SK-N-SH (cell line): ENCODE measurements at regions not wholly inside any gene's neighbourhood (a gene's known extent, or its start where the extent isn't known, plus 50 kb on each side); places are given as distances from the start of the nearest gene placed in this dataset.

Experiments
- CTCF ChIA-PET: fragments of 300-600, 350-600 bp; formaldehyde crosslinking; extraction: SDS; loops from one replicate; lab custom pipeline; 2021; lab: Yijun Ruan, JAX
- POLR2A ChIA-PET: fragments of 350-600 bp; sonication (Branson Sonifier 250); formaldehyde crosslinking; extraction: SDS; loops from one replicate; lab custom pipeline; 2020; ENCODE audit warnings: antibody characterized with exemption, inconsistent platforms; lab: Yijun Ruan, JAX
- DNase-seq: peaks from one replicate; pipeline ENCODE4 v3.0.0; 2012
- H2AFZ ChIP-seq: fragments of 200-600 bp; sonication (generic); 2 replicates; pipeline ENCODE4 v1.8.1; 2016; ENCODE audit warnings: antibody characterized with exemption, mild to moderate bottlenecking, low read depth
- H3F3A ChIP-seq: fragments of 200-600 bp; sonication (generic); replicated peaks from 2 replicates; pipeline ENCODE3; 2016; ENCODE audit warnings: antibody characterized with exemption, mild to moderate bottlenecking; ENCODE audit not compliant: insufficient read depth
- H3K27ac ChIP-seq, 2 experiments: fragments of 200-500 bp in 1 of 2; fragments of 200-600 bp in 1 of 2; sonication (Bioruptor generic) in 1 of 2; sonication (generic), shearing (Covaris generic) in 1 of 2; 2 replicates each; pipeline versions ENCODE4 v1.5.1 to v1.6.1; 2014 to 2016; ENCODE audit warnings: low read depth in 2 of 2, inconsistent platforms in 1 of 2, low read length in 1 of 2, mild to moderate bottlenecking in 1 of 2, mixed read lengths in 1 of 2
- H3K27me3 ChIP-seq: fragments of 200-600 bp; sonication (generic), shearing (Covaris generic); 2 replicates; pipeline ENCODE4 v1.6.1; 2016; ENCODE audit warnings: mixed run types; ENCODE audit not compliant: insufficient read depth
- H3K36me3 ChIP-seq, 2 experiments: fragments of 200-500 bp in 1 of 2; fragments of 200-600 bp in 1 of 2; sonication (Bioruptor generic) in 1 of 2; sonication (generic) in 1 of 2; replicated peaks in 1 of 2; 2 replicates each; pipeline versions ENCODE3 to v1.5.1; 2014 to 2016; ENCODE audit warnings: low read length in 1 of 2, mild to moderate bottlenecking in 1 of 2; ENCODE audit not compliant: insufficient read depth in 2 of 2, control insufficient read depth in 1 of 2
- H3K4me1 ChIP-seq, 2 experiments: fragments of 200-500 bp in 1 of 2; fragments of 200-600 bp in 1 of 2; sonication (Bioruptor generic) in 1 of 2; sonication (generic), shearing (Covaris generic) in 1 of 2; 2 replicates each; pipeline versions ENCODE4 v1.5.1 to v1.6.1; 2014 to 2016; ENCODE audit warnings: low read depth in 1 of 2, low read length in 1 of 2, mixed run types in 1 of 2; ENCODE audit not compliant: insufficient read depth in 2 of 2, control insufficient read depth in 1 of 2
- H3K4me2 ChIP-seq: fragments of 200-600 bp; sonication (generic), shearing (Covaris generic); 2 replicates; pipeline ENCODE4 v1.6.1; 2017; ENCODE audit warnings: mixed run types
- H3K4me3 ChIP-seq, 2 experiments: fragments of 200-500 bp in 1 of 2; fragments of 200-600 bp in 1 of 2; sonication (Bioruptor generic) in 1 of 2; sonication (generic), shearing (Covaris generic) in 1 of 2; 2 replicates each; pipeline versions ENCODE4 v1.5.1 to v1.8.1; 2014 to 2016; ENCODE audit warnings: low read depth in 2 of 2, inconsistent platforms in 1 of 2, low read length in 1 of 2, mild to moderate bottlenecking in 1 of 2, mixed read lengths in 1 of 2, moderate library complexity in 1 of 2
- H3K79me2 ChIP-seq: fragments of 200-600 bp; sonication (generic); 2 replicates; pipeline ENCODE4 v1.8.1; 2017; ENCODE audit warnings: mild to moderate bottlenecking; ENCODE audit not compliant: insufficient read depth
- H3K9ac ChIP-seq: fragments of 200-600 bp; sonication (generic); 2 replicates; pipeline ENCODE4 v1.6.1; 2017; ENCODE audit warnings: mixed run types
- H3K9me2 ChIP-seq: fragments of 200-600 bp; sonication (generic); 2 replicates; pipeline ENCODE4 v1.6.1; 2017; ENCODE audit warnings: mixed run types
- H3K9me3 ChIP-seq: fragments of 200-600 bp; sonication (generic); 2 replicates; pipeline ENCODE4 v1.6.1; 2017; ENCODE audit warnings: mixed run types, mild to moderate bottlenecking, moderate library complexity
- H4K20me1 ChIP-seq: fragments of 200-600 bp; sonication (generic); 2 replicates; pipeline ENCODE4 v1.6.1; 2017; ENCODE audit warnings: mild to moderate bottlenecking, mixed run types; ENCODE audit not compliant: insufficient read depth
- ELF1 ChIP-seq: IDR thresholded peaks from 2 replicates; pipeline ENCODE4 v1.4.0; 2012
- EP300 ChIP-seq, 2 experiments: IDR thresholded peaks; 2 replicates each; pipeline versions ENCODE4 v1.4.0 to v1.6.1; 2012; ENCODE audit warnings: borderline replicate concordance in 1 of 2, low read depth in 1 of 2, low read length in 1 of 2
- EZH2phosphoT487 ChIP-seq: fragments of 200-600 bp; sonication (generic); IDR thresholded peaks from 2 replicates; pipeline ENCODE4 v1.6.1; 2017; ENCODE audit warnings: low read depth, mixed run types, mild to moderate bottlenecking, antibody characterized with exemption, moderate library complexity, borderline replicate concordance
- FOXJ3 ChIP-seq: sonication (generic); formaldehyde crosslinking; IDR thresholded peaks from 2 replicates; pipeline ENCODE4 v1.5.1; 2020; ENCODE audit warnings: mild to moderate bottlenecking, missing genetic modification reagents
- GABPA ChIP-seq: IDR thresholded peaks from 2 replicates; pipeline ENCODE4 v1.4.0; 2012; ENCODE audit warnings: low read depth, mild to moderate bottlenecking
- GATA2 ChIP-seq: sonication (generic); formaldehyde crosslinking; IDR thresholded peaks from 2 replicates; pipeline ENCODE4 v1.5.0; 2020; ENCODE audit warnings: mild to moderate bottlenecking, missing genetic modification reagents
- IRF3 ChIP-seq: fragments of 150-350 bp; IDR thresholded peaks from 2 replicates; pipeline ENCODE4 v1.6.1; 2016; ENCODE audit warnings: mild to moderate bottlenecking, low read depth, low read length
- JUND ChIP-seq: IDR thresholded peaks from 2 replicates; pipeline ENCODE4 v1.4.0; 2012
- MAX ChIP-seq: IDR thresholded peaks from 2 replicates; pipeline ENCODE4 v1.4.0; 2012; ENCODE audit warnings: low read depth
- MEF2A ChIP-seq: IDR thresholded peaks from 2 replicates; pipeline ENCODE4 v1.4.0; 2012; ENCODE audit warnings: low read depth, borderline replicate concordance
- NFIC ChIP-seq: IDR thresholded peaks from 2 replicates; pipeline ENCODE4 v1.4.0; 2012; ENCODE audit warnings: borderline replicate concordance
- NRF1 ChIP-seq: IDR thresholded peaks from 2 replicates; pipeline ENCODE4 v1.6.1; 2012; ENCODE audit warnings: low read depth, mild to moderate bottlenecking, low read length
- PBX3 ChIP-seq: IDR thresholded peaks from 2 replicates; pipeline ENCODE4; 2012
- RAD21 ChIP-seq: IDR thresholded peaks from 2 replicates; pipeline ENCODE4 v1.6.1; 2012; ENCODE audit warnings: mild to moderate bottlenecking, low read length
- RCOR1 ChIP-seq: fragments of 150-350 bp; IDR thresholded peaks from 2 replicates; pipeline ENCODE4 v1.6.1; 2017; ENCODE audit warnings: antibody characterized with exemption, low read length
- SIN3A ChIP-seq: IDR thresholded peaks from 2 replicates; pipeline ENCODE4 v1.6.1; 2012; ENCODE audit warnings: low read depth, mild to moderate bottlenecking, low read length, moderate library complexity, borderline replicate concordance
- SMC3 ChIP-seq: IDR thresholded peaks from 2 replicates; pipeline ENCODE4 v1.6.1; 2012; ENCODE audit warnings: low read depth, low read length, improper control_type of control experiment
- TCF12 ChIP-seq: IDR thresholded peaks from 2 replicates; pipeline ENCODE4 v1.4.0; 2012
- YY1 ChIP-seq: IDR thresholded peaks from 2 replicates; pipeline ENCODE4 v1.4.0; 2012; ENCODE audit warnings: low read depth, mild to moderate bottlenecking
- ZBTB33 ChIP-seq: IDR thresholded peaks from 2 replicates; pipeline ENCODE4 v1.4.0; 2012; ENCODE audit warnings: low read depth, borderline replicate concordance
- WGBS: methylation state at CpG from one replicate; pipeline ENCODE4 v1.1.6; 2017; ENCODE audit warnings: low lambda C conversion rate; 5-methylcytosine and 5-hydroxymethylcytosine counted together
- TF ChIP-seq, protein P1 (sequence below): IDR thresholded peaks from 2 replicates; pipeline ENCODE4 v1.6.1; 2012; ENCODE audit warnings: mild to moderate bottlenecking, low read depth, low read length, moderate library complexity

- POLR2A ChIA-PET: no interaction called here
- H3F3A ChIP-seq: no peaks in the 10 kb centered on the region
- no peak for TF ChIP-seq FOXJ3 (CRISPR knock-in tag)
- TF ChIP-seq SMC3: no peak
- TF ChIP-seq, protein P1, sequence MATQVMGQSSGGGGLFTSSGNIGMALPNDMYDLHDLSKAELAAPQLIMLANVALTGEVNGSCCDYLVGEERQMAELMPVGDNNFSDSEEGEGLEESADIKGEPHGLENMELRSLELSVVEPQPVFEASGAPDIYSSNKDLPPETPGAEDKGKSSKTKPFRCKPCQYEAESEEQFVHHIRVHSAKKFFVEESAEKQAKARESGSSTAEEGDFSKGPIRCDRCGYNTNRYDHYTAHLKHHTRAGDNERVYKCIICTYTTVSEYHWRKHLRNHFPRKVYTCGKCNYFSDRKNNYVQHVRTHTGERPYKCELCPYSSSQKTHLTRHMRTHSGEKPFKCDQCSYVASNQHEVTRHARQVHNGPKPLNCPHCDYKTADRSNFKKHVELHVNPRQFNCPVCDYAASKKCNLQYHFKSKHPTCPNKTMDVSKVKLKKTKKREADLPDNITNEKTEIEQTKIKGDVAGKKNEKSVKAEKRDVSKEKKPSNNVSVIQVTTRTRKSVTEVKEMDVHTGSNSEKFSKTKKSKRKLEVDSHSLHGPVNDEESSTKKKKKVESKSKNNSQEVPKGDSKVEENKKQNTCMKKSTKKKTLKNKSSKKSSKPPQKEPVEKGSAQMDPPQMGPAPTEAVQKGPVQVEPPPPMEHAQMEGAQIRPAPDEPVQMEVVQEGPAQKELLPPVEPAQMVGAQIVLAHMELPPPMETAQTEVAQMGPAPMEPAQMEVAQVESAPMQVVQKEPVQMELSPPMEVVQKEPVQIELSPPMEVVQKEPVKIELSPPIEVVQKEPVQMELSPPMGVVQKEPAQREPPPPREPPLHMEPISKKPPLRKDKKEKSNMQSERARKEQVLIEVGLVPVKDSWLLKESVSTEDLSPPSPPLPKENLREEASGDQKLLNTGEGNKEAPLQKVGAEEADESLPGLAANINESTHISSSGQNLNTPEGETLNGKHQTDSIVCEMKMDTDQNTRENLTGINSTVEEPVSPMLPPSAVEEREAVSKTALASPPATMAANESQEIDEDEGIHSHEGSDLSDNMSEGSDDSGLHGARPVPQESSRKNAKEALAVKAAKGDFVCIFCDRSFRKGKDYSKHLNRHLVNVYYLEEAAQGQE: no peak
- no peak for TF ChIP-seq NRF1
- TF ChIP-seq RCOR1: no peak
- TF ChIP-seq MEF2A: no peak
- TF ChIP-seq TCF12: peak; percentile 82
- no peak for TF ChIP-seq MAX
- TF ChIP-seq GATA2 (CRISPR knock-in tag): no peak
- TF ChIP-seq ZBTB33: no peak
- no peak; the same call in 1 of the 2 replicates for TF ChIP-seq NFIC
- peak; percentile 46; the same call in 1 of the 2 replicates for TF ChIP-seq JUND
- TF ChIP-seq GABPA: no peak
- TF ChIP-seq SIN3A: no peak
- no peak for TF ChIP-seq ELF1
- TF ChIP-seq EZH2phosphoT487: no peak
- no peak for TF ChIP-seq RAD21
- no peak for TF ChIP-seq IRF3
- peak in 1 of 2 experiments; percentile 17; a peak in 1 of 4 replicates for TF ChIP-seq EP300 (IDR thresholded peaks at IDR 0.05; ENCODE audit: borderline replicate concordance in 1 of 2, low read depth in 1 of 2, low read length in 1 of 2)
- TF ChIP-seq PBX3: peak; percentile 73
- no peak for TF ChIP-seq YY1
- no peaks in the 10 kb centered on the region for H3K36me3 ChIP-seq
- H3K9me2 ChIP-seq: no peaks in the 10 kb centered on the region
- 40% methylated on average over 2 of the region's 2 CpGs for WGBS
- H2AFZ ChIP-seq: no peak overlapping the region
- H3K27ac ChIP-seq: no peak overlapping the region
- no peak overlapping the region for H3K4me2 ChIP-seq
- H4K20me1 ChIP-seq: no peaks in the 10 kb centered on the region
- H3K4me1 ChIP-seq: peaks cover 5 to 12% of the 10 kb centered on the region in 2 experiments; a peak in 3 of 4 replicates
- H3K4me3 ChIP-seq: no peak overlapping the region
- H3K9me3 ChIP-seq: no peaks in the 10 kb centered on the region
- no peak for DNase-seq
- H3K79me2 ChIP-seq: no peaks in the 10 kb centered on the region
- H3K27me3 ChIP-seq: no peaks in the 10 kb centered on the region
- H3K9ac ChIP-seq: no peak overlapping the region
- CTCF ChIA-PET: interaction anchor here (1.3 kb wide), 1 partner anchor 11 kb away, joined by 4 read pairs; no protein-coding TSS in a partner anchor
Observed at GRCh38 chr2:12305931-12306330, 410.8 kb upstream of the TRIB2 start.
